ENCODE measurements at regions not wholly inside any gene's neighbourhood (a gene's known extent, or its start where the extent isn't known, plus 50 kb on each side); places are given as distances from the start of the nearest gene placed in this dataset.

DNA sequence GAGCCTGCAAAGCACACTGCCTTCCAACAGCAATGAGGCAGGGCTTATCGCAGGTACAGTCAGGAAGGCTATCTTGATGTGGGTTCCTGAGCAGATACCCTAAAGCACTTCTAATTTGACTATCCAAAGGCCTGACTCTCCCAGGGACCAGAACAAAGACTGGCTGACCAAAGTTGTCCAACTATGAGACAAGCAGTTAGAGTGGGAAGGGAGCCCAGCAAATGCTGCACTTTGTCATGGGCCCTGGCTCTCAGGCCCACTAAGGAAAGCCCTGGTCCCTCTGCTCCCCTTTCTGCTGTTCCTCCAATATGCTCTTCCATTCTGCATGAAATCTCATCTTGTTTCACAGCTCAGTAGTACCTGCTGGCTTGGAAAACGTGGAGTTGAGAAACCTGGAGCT, 391.0 kb downstream of the RAB28 start:
- POLR2A ChIA-PET (ENCODE audit: partially characterized antibody) = no interaction called here
- H3K23ac ChIP-seq (ENCODE audit: insufficient read length) = no peak overlapping the region
- H3K36me3 ChIP-seq (ENCODE audit: control insufficient read depth in 2 of 4, insufficient read depth in 4 of 4, low read length in 3 of 4) = peaks cover 0 to 3% (median 0%) of the 10 kb centered on the region in 4 experiments; a peak in 1 of 8 replicates
- H2BK20ac ChIP-seq (ENCODE audit: low read length) = no peak overlapping the region
- H3K79me1 ChIP-seq (ENCODE audit: low read depth, low read length) = no peaks in the 10 kb centered on the region
- H3K23me2 ChIP-seq (ENCODE audit: low read depth, low read length) = no peaks in the 10 kb centered on the region
- H3K14ac ChIP-seq (ENCODE audit: insufficient read length) = no peak overlapping the region
- no peak overlapping the region for H3K27ac ChIP-seq (ENCODE audit: low read depth, low read length)
- H4K5ac ChIP-seq (ENCODE audit: insufficient read length, low read depth, low read length) = no peak overlapping the region
- CTCF ChIA-PET (ENCODE audit: partially characterized antibody) = interaction anchor here (1.4 kb wide), 1 partner anchor 68 kb away, joined by 3 read pairs; no protein-coding TSS in a partner anchor
- no peaks in the 10 kb centered on the region for H3K27me3 ChIP-seq (replicated peaks in 1 of 4; ENCODE audit: control insufficient read depth in 3 of 4, extremely low read depth in 1 of 4, insufficient read depth in 3 of 4, low read length in 3 of 4)
- no peak overlapping the region for H3K9ac ChIP-seq (replicated peaks in 1 of 4; ENCODE audit: extremely low read depth in 1 of 4, low read depth in 3 of 4, low read length in 3 of 4)
- no peak overlapping the region for H3K4me2 ChIP-seq (ENCODE audit: insufficient read depth in 1 of 2, low read depth in 2 of 2, low read length in 2 of 2)
- H3K56ac ChIP-seq (replicated peaks; ENCODE audit: insufficient read length, low read depth, low read length) = no peak overlapping the region
- H2BK5ac ChIP-seq (ENCODE audit: low read depth, low read length) = no peak overlapping the region
- H3K18ac ChIP-seq (ENCODE audit: extremely low read depth, low read length) = no peak overlapping the region
- H3K4me3 ChIP-seq (ENCODE audit: extremely low read depth in 1 of 4, insufficient read depth in 2 of 4, low read depth in 3 of 4, low read length in 4 of 4) = no peak overlapping the region
- no peak overlapping the region for H2AK5ac ChIP-seq (ENCODE audit: low read depth, low read length)
- H3K9me3 ChIP-seq (ENCODE audit: insufficient read depth in 2 of 2, low read depth in 1 of 2, low read length in 1 of 2) = no peaks in the 10 kb centered on the region
- H2AFZ ChIP-seq (ENCODE audit: low read length) = no peak overlapping the region
- no peak for FAIRE-seq
- H2BK15ac ChIP-seq (ENCODE audit: low read length) = no peak overlapping the region
- H3K4me1 ChIP-seq (replicated peaks in 1 of 4; ENCODE audit: control insufficient read depth in 3 of 4, insufficient read depth in 4 of 4, low read length in 3 of 4) = peaks cover 0 to 3% (median under 1%) of the 10 kb centered on the region in 4 experiments; a peak in 3 of 7 replicates
- no peak overlapping the region for H3K4ac ChIP-seq (replicated peaks; ENCODE audit: insufficient read length, low read depth, low read length)
- H2BK12ac ChIP-seq (ENCODE audit: low read depth, low read length) = no peak overlapping the region
- TF ChIP-seq ASH2L (IDR thresholded peaks at IDR 0.05; ENCODE audit: low read length) = no peak
- TF ChIP-seq BACH1 (IDR thresholded peaks at IDR 0.05; ENCODE audit: low read length) = no peak
- TF ChIP-seq TCF12 (IDR thresholded peaks at IDR 0.05; ENCODE audit: low read depth, low read length) = no peak
- no peak for TF ChIP-seq BCL11A (IDR thresholded peaks at IDR 0.05; ENCODE audit: low read depth in 2 of 2, low read length in 2 of 2)
- TF ChIP-seq, protein P1, sequence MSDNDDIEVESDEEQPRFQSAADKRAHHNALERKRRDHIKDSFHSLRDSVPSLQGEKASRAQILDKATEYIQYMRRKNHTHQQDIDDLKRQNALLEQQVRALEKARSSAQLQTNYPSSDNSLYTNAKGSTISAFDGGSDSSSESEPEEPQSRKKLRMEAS (IDR thresholded peaks at IDR 0.05) = no peak
- TF ChIP-seq RAD21 (IDR thresholded peaks at IDR 0.05 in 1 of 2, conservative IDR thresholded peaks at IDR 0.05 in 1 of 2; ENCODE audit: low read depth in 2 of 2, low read length in 2 of 2) = no peak
- TF ChIP-seq, protein P2, sequence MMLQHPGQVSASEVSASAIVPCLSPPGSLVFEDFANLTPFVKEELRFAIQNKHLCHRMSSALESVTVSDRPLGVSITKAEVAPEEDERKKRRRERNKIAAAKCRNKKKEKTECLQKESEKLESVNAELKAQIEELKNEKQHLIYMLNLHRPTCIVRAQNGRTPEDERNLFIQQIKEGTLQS (IDR thresholded peaks at IDR 0.05; ENCODE audit: insufficient read depth, low read depth, low read length) = no peak
- TF ChIP-seq GABPA (IDR thresholded peaks at IDR 0.05; ENCODE audit: borderline replicate concordance, insufficient read depth, low read length) = no peak
- no peak for TF ChIP-seq CHD1 (IDR thresholded peaks at IDR 0.05; ENCODE audit: low read depth, low read length)
- TF ChIP-seq EP300 (IDR thresholded peaks at IDR 0.05; ENCODE audit: borderline replicate concordance in 1 of 2, low read depth in 2 of 2, low read length in 2 of 2) = no peak
- TF ChIP-seq SIRT6 (IDR thresholded peaks at IDR 0.05; ENCODE audit: low read length) = no peak
- no peak for TF ChIP-seq TEAD4 (IDR thresholded peaks at IDR 0.05; ENCODE audit: low read depth, low read length)
- TF ChIP-seq KDM4A (IDR thresholded peaks at IDR 0.05; ENCODE audit: low read depth, low read length, severe bottlenecking) = no peak
- TF ChIP-seq SUZ12 (IDR thresholded peaks at IDR 0.05; ENCODE audit: low read length) = no peak
- H4K8ac ChIP-seq (ENCODE audit: extremely low read depth, insufficient read depth, low read length) = no peak overlapping the region
- WGBS, 2 experiments (ENCODE audit: extremely low coverage in 1 of 2, insufficient coverage in 1 of 2, insufficient read length in 1 of 2, insufficient replicate concordance in 2 of 2, low coverage in 1 of 2, low lambda C conversion rate in 2 of 2, missing lambda C conversion rate in 1 of 2) = 78% methylated on average over 2 of the region's 2 CpGs; no CpG with 5 or more reads in 1 of the 2 experiments
- DNase-seq (ENCODE audit: low read depth in 1 of 2, low spot score in 2 of 2) = no peak
- no peak overlapping the region for H4K91ac ChIP-seq (replicated peaks; ENCODE audit: insufficient read length, low read length)
- no peaks in the 10 kb centered on the region for H3K79me2 ChIP-seq (ENCODE audit: control insufficient read depth in 1 of 2, insufficient read depth in 2 of 2, low read length in 2 of 2)
- no peak overlapping the region for H2BK120ac ChIP-seq (replicated peaks; ENCODE audit: low read depth, low read length)
- H4K20me1 ChIP-seq (replicated peaks in 1 of 2; ENCODE audit: control insufficient read depth in 1 of 2, insufficient read depth in 2 of 2, low read length in 2 of 2) = no peaks in the 10 kb centered on the region
